Eye (tissue), 1 donor: ENCODE measurements at regions not wholly inside any gene's neighbourhood (a gene's known extent, or its start where the extent isn't known, plus 50 kb on each side); places are given as distances from the start of the nearest gene placed in this dataset.

Experiments used
- DNase-seq: peaks from one replicate; pipeline ENCODE4 v3.0.0-alpha.2; 2015

DNA sequence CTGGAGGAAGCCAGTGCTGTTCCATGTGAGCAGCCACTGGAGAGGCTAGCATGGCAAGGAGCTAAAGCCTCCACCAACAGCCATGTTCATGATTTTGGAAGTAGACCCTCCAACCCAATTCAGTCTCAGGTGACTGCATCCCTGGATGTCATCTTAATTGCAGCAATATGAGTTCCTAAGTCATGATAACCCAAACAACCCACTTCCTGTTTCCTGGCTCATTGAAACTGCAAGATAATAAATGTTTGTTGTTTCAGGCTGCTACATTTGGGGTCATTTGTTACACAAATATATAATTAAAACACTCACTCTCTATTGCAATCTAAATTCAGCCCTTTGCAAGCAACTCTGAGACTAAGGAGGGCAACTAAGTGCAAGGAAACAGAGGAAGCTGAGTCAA is 62.4 kb upstream of the SLC24A5 start:
- DNase-seq, result no peak

DNA sequence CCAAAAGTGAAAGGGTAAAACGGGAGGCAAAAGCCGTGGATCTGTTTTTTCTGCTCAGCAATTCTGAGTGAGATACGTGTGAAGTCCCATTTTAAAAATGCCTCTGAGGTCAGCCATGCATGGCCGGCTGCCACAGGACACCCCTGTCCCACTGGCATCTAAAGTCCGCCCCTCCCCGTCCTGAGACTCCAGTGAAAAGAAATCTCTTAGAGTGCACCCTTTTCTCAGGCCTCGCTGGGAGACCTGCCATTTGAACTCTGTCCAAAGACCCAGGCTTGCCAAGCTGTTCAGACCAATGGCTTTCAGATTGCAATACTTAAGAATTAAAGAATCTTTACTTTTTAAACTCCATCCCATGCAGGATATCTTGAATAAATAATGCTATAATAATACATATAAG is 61.0 kb upstream of the SLC24A5 start:
- DNase-seq, result no peak

DNA sequence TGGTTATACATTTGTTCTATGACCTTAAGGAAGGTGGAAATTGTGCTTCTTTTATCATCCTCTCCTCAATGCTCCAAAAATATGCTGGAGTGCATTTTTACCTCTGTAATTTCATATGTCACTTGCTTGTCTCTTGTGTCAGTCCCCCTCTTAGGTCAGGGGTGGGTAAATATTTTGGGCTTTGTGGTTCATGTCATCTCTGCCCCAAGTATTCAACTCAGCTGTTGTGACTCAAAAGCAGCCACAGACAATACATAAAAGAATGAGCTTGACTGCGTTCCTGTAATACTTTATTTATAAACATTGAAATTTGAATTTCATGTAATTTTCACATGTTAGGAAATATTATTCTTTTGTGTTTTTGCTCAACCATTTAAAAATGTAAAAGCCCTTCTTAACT is 60.4 kb upstream of the SLC24A5 start:
- DNase-seq, result no peak

DNA sequence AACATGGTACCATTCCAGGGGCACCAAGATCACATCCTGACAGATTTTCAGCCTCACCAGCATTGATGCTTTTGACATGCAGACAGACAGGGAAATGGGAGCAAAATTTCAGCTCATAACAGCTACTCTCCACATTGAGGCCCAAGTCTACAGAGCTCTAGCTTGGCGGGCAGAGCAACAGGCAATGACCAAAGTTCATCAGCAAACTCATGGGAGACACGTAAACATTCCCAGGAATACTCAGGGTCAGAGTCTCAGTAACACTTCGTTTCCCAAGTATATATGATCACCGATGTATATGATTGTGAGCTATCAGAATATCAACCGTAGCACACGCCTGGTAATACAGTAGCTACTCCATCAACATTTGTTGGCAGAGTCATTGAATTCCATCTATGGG is 59.2 kb upstream of the SLC24A5 start:
- DNase-seq, result no peak

GRCh38 chr15:48062148-48062872 is 58.5 kb upstream of the SLC24A5 start:
- DNase-seq, result peak; percentile 90

DNA sequence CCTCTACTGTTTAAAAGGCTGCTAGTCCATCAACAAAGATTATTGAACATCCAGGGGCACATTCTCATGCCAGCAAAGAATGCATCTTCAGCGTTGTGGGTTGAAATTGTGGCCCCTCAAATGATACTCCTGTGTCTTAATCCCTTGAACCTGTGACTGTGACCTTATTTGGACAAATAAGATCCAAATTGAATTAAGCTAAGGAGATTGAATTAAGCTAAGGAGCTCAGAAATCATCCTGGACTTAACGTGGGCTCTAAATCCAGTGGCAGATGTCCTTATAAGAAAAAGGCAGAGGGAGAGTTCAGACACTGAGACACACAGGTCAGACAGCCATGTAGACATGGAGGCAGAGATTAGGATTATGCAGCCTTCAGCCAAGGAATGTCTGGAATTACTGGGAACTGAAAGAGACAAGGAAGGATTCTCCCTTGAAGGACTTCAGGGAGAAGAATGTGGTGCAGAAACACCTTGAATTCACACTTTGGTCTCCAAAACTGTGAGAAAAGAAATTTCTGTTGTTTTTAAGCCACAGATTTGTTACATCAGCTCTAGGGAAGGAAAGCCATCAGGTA is 57.3 kb upstream of the SLC24A5 start:
- DNase-seq, result peak; percentile 24

DNA sequence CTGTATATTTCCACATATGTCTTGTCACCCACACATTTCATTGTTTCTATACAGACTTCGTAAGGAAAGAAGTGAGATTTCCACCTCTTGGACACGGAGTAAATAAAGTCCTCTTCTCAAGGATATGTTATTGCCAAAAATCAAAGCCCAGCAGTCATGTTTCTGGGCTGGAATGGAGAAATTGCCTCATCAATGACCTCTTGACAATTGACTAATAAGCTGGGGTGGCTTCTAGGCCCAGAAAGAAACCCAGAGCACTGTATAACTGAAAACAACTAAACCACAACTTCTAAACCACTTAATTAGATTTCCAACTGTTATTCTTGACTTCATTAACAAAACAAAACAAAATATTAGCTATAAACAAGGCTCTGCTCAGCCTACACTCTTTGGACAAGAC is 56.4 kb upstream of the SLC24A5 start:
- no peak for DNase-seq

GRCh38 chr15:48066456-48066855 is 54.3 kb upstream of the SLC24A5 start:
- DNase-seq, result no peak
